ENCODE measurements at regions not wholly inside any gene's neighbourhood (a gene's known extent, or its start where the extent isn't known, plus 50 kb on each side); places are given as distances from the start of the nearest gene placed in this dataset.

DNA sequence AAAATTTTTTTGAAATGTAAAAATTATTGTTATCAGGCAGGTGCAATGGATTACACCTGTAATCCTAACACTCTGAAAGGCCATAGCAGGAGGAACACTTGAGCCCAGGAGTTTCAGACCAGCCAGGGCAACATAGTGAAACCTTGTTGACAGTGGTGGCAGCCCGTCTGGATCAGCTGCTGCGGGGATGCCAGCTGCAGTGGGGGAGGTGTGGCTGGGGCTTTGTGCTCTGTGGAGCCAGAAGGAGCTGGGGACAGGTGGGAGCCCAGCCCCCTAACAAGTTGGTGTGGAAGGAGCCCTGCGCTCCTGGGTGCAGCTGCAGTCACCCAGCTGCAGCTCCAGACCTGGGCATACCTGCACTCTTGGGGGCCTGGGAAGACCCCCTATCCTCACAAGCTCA, 182.4 kb upstream of the MC4R start:
- no peaks in the 10 kb centered on the region for H3K36me3 ChIP-seq (ENCODE audit: control insufficient read depth, insufficient read depth, low read length, severe bottlenecking)
- no peak overlapping the region for H3K4me3 ChIP-seq (ENCODE audit: low read length)
- no peaks in the 10 kb centered on the region for H3K9me3 ChIP-seq (ENCODE audit: control insufficient read depth, low read length)
- DNase-seq (ENCODE audit: low read depth) = no peak
- no peaks in the 10 kb centered on the region for H3K27me3 ChIP-seq (replicated peaks; ENCODE audit: control insufficient read depth, insufficient read depth, low read length)
- no peak overlapping the region for H3K9ac ChIP-seq (ENCODE audit: low read length)
- H3K4me1 ChIP-seq (ENCODE audit: control insufficient read depth, insufficient read depth, low read length) = no peaks in the 10 kb centered on the region

DNA sequence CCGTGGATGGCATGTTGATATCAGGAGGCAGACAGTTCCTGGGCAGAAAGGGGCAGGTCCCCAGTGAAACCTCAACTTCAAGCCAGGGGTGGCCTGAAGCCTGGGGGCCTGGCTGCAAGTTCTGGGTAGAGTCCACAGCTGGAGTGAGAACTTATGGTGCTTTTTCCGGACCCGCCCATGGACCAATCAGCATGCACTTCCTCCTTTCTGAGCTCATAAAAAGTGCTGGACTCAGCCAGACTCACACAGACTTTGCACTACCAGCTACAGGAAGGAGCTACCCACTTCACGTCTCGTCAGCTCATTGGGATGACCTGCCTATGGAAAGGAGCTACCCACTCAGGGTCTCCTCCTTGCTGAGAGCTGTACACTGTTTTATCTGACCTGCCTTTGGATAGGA, 183.1 kb upstream of the MC4R start:
- no peak for DNase-seq (ENCODE audit: low read depth)
- H3K4me3 ChIP-seq (ENCODE audit: low read length) = no peak overlapping the region
- H3K9ac ChIP-seq (ENCODE audit: low read length) = no peak overlapping the region
- H3K36me3 ChIP-seq (ENCODE audit: control insufficient read depth, insufficient read depth, low read length, severe bottlenecking) = no peaks in the 10 kb centered on the region
- H3K9me3 ChIP-seq (ENCODE audit: control insufficient read depth, low read length) = no peaks in the 10 kb centered on the region
- no peaks in the 10 kb centered on the region for H3K27me3 ChIP-seq (replicated peaks; ENCODE audit: control insufficient read depth, insufficient read depth, low read length)
- H3K4me1 ChIP-seq (ENCODE audit: control insufficient read depth, insufficient read depth, low read length) = no peaks in the 10 kb centered on the region

DNA sequence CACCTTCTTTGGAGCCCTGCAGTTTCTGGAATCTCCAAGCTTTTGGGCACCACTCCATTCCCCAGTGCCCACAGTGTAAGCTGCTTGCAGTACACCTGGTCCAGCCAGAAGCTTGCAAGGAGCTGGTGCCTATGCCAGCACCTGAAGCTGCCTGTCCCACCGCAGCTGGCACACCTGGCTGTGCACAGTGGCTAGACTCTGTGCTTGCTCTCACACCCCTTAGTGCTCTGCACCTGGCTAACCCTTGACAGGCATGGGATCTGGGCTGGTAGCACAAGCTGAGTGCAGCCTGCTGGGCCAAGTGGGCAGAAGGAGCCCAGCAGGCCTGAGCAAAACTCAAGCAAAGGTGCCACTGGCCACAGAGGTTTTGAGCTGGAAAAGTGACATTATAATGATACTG, 183.8 kb upstream of the MC4R start:
- no peaks in the 10 kb centered on the region for H3K9me3 ChIP-seq (ENCODE audit: control insufficient read depth, low read length)

DNA sequence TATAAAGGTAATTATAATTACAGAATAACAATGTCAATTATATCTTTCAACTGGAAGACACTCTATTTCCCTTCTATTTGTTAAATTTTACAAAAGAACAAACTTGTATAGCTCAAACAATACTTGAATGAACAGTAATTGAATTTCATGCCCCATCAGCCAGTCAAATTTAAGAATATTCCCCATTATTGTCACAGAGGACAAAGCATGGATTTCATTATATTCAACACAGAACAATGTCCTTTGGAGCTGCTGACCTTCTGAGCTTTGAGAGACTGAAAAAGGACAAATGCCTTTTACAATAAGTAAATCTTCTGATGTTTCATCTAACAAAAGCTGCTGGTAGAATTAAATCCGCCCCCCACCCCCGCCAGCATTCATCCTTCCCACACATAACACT, 187.5 kb upstream of the MC4R start:
- no peak for DNase-seq (ENCODE audit: low read depth)

More for the DNA sequence above, 183.8 kb upstream of the MC4R start:
- Histone ChIP-seq H3K27me3 (replicated peaks; ENCODE audit: control insufficient read depth, insufficient read depth, low read length) (no peaks in the 10 kb centered on the region), H3K36me3 (ENCODE audit: control insufficient read depth, insufficient read depth, low read length, severe bottlenecking) (no peaks in the 10 kb centered on the region), H3K4me1 (ENCODE audit: control insufficient read depth, insufficient read depth, low read length) (no peaks in the 10 kb centered on the region), H3K4me3 (ENCODE audit: low read length) (no peak overlapping the region), H3K9ac (ENCODE audit: low read length) (no peak overlapping the region)
- DNase-seq (ENCODE audit: low read depth) = no peak

DNA sequence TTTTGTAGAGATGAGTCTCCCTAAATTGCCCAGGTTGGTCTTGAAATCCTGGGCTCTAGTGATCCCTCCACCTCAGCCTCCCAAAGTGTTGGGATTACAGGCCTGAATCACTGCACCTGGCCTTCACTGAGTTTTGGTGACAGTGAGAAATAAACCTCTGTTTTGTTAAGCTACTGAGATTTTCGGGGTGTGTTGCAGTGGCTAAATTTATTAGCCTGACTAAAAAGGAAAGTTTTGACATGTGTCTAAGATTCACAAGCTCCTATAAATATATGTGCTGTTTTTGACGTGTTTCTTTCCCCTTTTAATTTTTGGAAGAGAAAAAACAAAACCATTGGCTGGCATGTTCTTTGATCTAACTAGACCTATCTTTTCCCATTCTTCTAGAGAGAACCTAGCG, 190.5 kb upstream of the MC4R start:
- no peaks in the 10 kb centered on the region for H3K27me3 ChIP-seq (replicated peaks; ENCODE audit: control insufficient read depth, insufficient read depth, low read length)

More for the DNA sequence above, 187.5 kb upstream of the MC4R start:
- H3K36me3 ChIP-seq (ENCODE audit: control insufficient read depth, insufficient read depth, low read length, severe bottlenecking) = no peaks in the 10 kb centered on the region
- H3K9me3 ChIP-seq (ENCODE audit: control insufficient read depth, low read length) = no peaks in the 10 kb centered on the region
- no peaks in the 10 kb centered on the region for H3K4me1 ChIP-seq (ENCODE audit: control insufficient read depth, insufficient read depth, low read length)
- no peaks in the 10 kb centered on the region for H3K27me3 ChIP-seq (replicated peaks; ENCODE audit: control insufficient read depth, insufficient read depth, low read length)
- H3K9ac ChIP-seq (ENCODE audit: low read length) = no peak overlapping the region
- H3K4me3 ChIP-seq (ENCODE audit: low read length) = no peak overlapping the region

DNA sequence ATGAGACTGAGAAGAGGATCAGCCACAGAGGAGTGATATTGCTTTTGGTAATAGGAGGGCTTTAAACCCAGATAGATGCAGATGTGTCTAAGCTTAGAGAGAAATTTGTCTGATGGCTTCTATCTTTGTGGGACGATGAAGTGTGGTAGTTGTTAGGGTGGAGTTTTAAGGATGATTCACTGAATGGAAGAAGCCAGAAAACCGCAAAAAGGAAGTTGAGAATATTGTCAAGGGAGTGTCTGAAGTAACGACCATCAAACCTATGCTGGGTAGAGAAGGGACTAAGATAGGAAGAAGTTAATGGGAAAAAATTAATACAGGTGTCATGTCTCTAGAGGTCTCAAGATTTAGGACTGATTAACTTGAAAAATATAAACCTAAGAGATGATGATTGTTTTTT, 195.6 kb upstream of the MC4R start:
- H3K4me3 ChIP-seq (ENCODE audit: low read length) = no peak overlapping the region
- H3K4me1 ChIP-seq (ENCODE audit: control insufficient read depth, insufficient read depth, low read length) = no peaks in the 10 kb centered on the region
- H3K27me3 ChIP-seq (replicated peaks; ENCODE audit: control insufficient read depth, insufficient read depth, low read length) = no peaks in the 10 kb centered on the region
- H3K9ac ChIP-seq (ENCODE audit: low read length) = no peak overlapping the region
- no peaks in the 10 kb centered on the region for H3K36me3 ChIP-seq (ENCODE audit: control insufficient read depth, insufficient read depth, low read length, severe bottlenecking)
- DNase-seq (ENCODE audit: low read depth) = no peak
- no peaks in the 10 kb centered on the region for H3K9me3 ChIP-seq (ENCODE audit: control insufficient read depth, low read length)

More for the DNA sequence above, 190.5 kb upstream of the MC4R start:
- Histone ChIP-seq H3K4me3 (ENCODE audit: low read length) (no peak overlapping the region), H3K4me1 (ENCODE audit: control insufficient read depth, insufficient read depth, low read length) (no peaks in the 10 kb centered on the region), H3K9me3 (ENCODE audit: control insufficient read depth, low read length) (no peaks in the 10 kb centered on the region), H3K9ac (ENCODE audit: low read length) (no peak overlapping the region), H3K36me3 (ENCODE audit: control insufficient read depth, insufficient read depth, low read length, severe bottlenecking) (no peaks in the 10 kb centered on the region)
- no peak for DNase-seq (ENCODE audit: low read depth)

DNA sequence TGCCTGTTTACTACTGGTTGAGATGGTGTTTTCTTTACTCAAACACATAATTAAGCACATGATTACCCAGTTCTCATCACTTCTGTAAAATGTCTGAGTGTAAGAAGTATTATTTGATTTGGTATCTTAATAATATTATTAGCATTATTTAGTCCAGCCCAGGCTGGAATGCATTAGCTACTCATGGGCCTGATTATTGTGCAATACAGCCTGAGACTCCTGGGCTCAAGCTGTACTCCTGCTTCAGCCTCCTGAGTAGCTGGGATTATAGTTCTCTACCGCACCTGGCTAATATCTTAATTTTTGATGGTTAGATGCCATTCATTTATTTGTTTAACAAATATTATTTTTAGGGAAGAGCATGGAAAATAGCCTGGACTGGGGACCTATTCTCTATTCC, 197.6 kb upstream of the MC4R start:
- Histone ChIP-seq H3K27me3 (replicated peaks; ENCODE audit: control insufficient read depth, insufficient read depth, low read length) (no peaks in the 10 kb centered on the region), H3K36me3 (ENCODE audit: control insufficient read depth, insufficient read depth, low read length, severe bottlenecking) (no peaks in the 10 kb centered on the region), H3K9ac (ENCODE audit: low read length) (no peak overlapping the region), H3K9me3 (ENCODE audit: control insufficient read depth, low read length) (no peaks in the 10 kb centered on the region), H3K4me1 (ENCODE audit: control insufficient read depth, insufficient read depth, low read length) (no peaks in the 10 kb centered on the region), H3K4me3 (ENCODE audit: low read length) (no peak overlapping the region)
- DNase-seq (ENCODE audit: low read depth) = no peak

DNA sequence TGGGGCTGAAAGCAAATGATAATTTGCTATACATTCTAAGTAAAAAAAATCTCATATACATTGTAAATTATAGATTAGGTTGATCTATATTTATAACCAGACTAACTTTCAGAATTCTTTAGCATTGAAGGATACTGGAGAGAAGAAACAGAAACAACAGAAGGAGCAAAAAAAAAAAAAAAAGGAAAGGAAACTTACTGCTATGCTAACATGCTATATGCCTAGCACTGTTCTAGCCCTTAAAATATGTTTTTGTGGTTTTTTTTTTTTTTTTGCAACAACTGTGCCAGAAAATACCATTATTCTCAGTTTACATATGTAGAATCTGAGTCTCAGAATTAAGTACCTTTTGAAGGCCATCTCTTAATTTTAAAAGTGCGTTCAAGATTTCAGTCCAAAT, 204.9 kb upstream of the MC4R start:
- DNase-seq (ENCODE audit: low read depth) = no peak
- Histone ChIP-seq H3K36me3 (ENCODE audit: control insufficient read depth, insufficient read depth, low read length, severe bottlenecking) (no peaks in the 10 kb centered on the region), H3K9ac (ENCODE audit: low read length) (no peak overlapping the region), H3K27me3 (replicated peaks; ENCODE audit: control insufficient read depth, insufficient read depth, low read length) (no peaks in the 10 kb centered on the region), H3K4me1 (ENCODE audit: control insufficient read depth, insufficient read depth, low read length) (no peaks in the 10 kb centered on the region), H3K9me3 (ENCODE audit: control insufficient read depth, low read length) (no peaks in the 10 kb centered on the region), H3K4me3 (ENCODE audit: low read length) (no peak overlapping the region)

DNA sequence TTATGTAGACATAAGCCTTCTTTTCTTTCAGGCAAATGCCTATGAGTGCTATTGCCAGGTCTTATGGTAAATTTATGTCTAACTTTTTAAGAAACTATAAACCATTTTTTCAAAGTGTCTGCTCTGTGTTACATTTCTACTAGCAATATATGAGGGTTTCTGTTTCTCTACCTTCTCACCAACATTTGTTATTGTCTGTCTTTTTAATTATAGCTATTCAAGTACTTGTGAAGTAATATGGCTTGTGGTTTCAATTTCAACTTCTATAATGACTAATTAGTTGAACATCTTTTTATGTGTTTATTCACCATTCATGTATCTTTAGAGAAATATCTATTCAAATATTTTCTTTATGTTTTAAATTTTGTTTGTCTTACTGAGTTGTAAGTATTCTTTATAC, 213.1 kb upstream of the MC4R start:
- Histone ChIP-seq H3K27me3 (replicated peaks; ENCODE audit: control insufficient read depth, insufficient read depth, low read length) (no peaks in the 10 kb centered on the region), H3K9ac (ENCODE audit: low read length) (no peak overlapping the region), H3K4me3 (ENCODE audit: low read length) (no peak overlapping the region), H3K36me3 (ENCODE audit: control insufficient read depth, insufficient read depth, low read length, severe bottlenecking) (no peaks in the 10 kb centered on the region), H3K9me3 (ENCODE audit: control insufficient read depth, low read length) (no peaks in the 10 kb centered on the region), H3K4me1 (ENCODE audit: control insufficient read depth, insufficient read depth, low read length) (no peaks in the 10 kb centered on the region)
- no peak for DNase-seq (ENCODE audit: low read depth)

DNA sequence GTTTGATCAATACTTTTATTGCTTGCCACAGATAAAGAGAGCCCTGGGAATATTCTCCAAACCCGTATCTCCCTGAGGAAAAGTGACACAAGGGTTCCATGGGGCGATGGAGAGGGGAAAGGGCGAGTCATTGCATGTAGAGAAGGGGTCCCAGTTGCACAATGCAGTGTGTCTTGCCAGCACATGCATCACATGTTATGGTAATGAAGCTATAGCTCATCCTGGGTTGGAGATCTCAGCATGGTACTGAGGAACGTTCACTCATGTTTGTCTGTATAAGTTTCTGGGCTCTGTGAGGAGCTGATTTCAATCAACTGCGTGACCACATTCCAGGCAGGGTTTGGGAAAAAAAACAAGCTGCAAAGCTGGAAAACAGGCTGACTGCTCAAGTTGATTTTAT, 220.7 kb upstream of the MC4R start:
- no peaks in the 10 kb centered on the region for H3K36me3 ChIP-seq (ENCODE audit: control insufficient read depth, insufficient read depth, low read length, severe bottlenecking)
- H3K9me3 ChIP-seq (ENCODE audit: control insufficient read depth, low read length) = no peaks in the 10 kb centered on the region
- no peaks in the 10 kb centered on the region for H3K4me1 ChIP-seq (ENCODE audit: control insufficient read depth, insufficient read depth, low read length)
- no peak overlapping the region for H3K4me3 ChIP-seq (ENCODE audit: low read length)
- H3K9ac ChIP-seq (ENCODE audit: low read length) = no peak overlapping the region
- no peak for DNase-seq (ENCODE audit: low read depth)
- peaks cover 4% of the 10 kb centered on the region for H3K27me3 ChIP-seq (replicated peaks; ENCODE audit: control insufficient read depth, insufficient read depth, low read length)

DNA sequence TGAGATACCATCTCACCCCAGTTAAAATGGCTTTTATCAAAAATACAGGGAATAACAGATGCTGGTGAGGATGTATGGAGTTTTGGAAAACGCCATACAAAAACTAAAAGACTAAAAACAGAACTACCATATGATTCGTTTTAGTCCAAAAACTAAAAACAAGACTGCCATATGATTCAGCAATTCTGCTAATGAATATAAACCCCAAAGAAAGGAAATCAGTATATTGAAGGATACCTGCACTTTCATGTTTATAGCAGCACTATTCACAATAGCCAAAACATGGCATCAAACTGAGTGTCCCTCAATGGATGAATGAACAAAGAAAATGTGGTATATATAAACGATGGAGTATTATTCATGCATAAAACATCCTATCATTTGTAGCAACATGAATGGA, 224.4 kb upstream of the MC4R start:
- Histone ChIP-seq H3K4me3 (ENCODE audit: low read length) (no peak overlapping the region), H3K36me3 (ENCODE audit: control insufficient read depth, insufficient read depth, low read length, severe bottlenecking) (no peaks in the 10 kb centered on the region), H3K27me3 (replicated peaks; ENCODE audit: control insufficient read depth, insufficient read depth, low read length) (peaks cover 4% of the 10 kb centered on the region), H3K4me1 (ENCODE audit: control insufficient read depth, insufficient read depth, low read length) (no peaks in the 10 kb centered on the region), H3K9ac (ENCODE audit: low read length) (no peak overlapping the region), H3K9me3 (ENCODE audit: control insufficient read depth, low read length) (no peaks in the 10 kb centered on the region)
- no peak for DNase-seq (ENCODE audit: low read depth)

DNA sequence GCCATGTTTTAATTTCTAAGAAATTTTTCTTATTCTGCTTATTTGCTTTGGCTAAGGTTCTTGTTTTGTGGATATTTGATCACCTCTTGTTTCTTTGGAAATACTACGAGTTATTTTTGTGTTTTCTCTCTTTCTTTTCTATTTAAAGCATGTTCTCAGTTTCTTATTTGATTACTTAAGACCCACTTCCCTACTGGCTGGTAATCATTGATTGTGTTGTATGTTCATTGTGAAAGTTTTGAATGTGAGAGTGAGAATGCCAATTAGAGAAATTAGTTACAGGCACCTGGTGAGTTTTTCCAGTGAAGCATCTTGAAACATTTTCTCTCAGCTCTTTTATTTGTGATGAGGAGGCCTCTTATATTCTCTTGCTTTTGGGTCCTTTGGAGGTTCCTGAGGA, 226.7 kb upstream of the MC4R start:
- no peak overlapping the region for H3K4me3 ChIP-seq (ENCODE audit: low read length)
- no peaks in the 10 kb centered on the region for H3K4me1 ChIP-seq (ENCODE audit: control insufficient read depth, insufficient read depth, low read length)
- no peaks in the 10 kb centered on the region for H3K27me3 ChIP-seq (replicated peaks; ENCODE audit: control insufficient read depth, insufficient read depth, low read length)
- no peaks in the 10 kb centered on the region for H3K36me3 ChIP-seq (ENCODE audit: control insufficient read depth, insufficient read depth, low read length, severe bottlenecking)
- no peak for DNase-seq (ENCODE audit: low read depth)
- H3K9me3 ChIP-seq (ENCODE audit: control insufficient read depth, low read length) = no peaks in the 10 kb centered on the region
- no peak overlapping the region for H3K9ac ChIP-seq (ENCODE audit: low read length)

Measured in adipocyte (in vitro differentiated cells).